ENCODE measurements at regions not wholly inside any gene's neighbourhood (a gene's known extent, or its start where the extent isn't known, plus 50 kb on each side); places are given as distances from the start of the nearest gene placed in this dataset.
"Not testable (repeated sequence)": the region's sequence is repeated elsewhere in the genome, so short reads cannot be mapped to it uniquely, and the experiment has no call there.

- H4K8ac ChIP-seq (ENCODE audit: low read depth in 2 of 2, low read length in 2 of 2); H3K9ac ChIP-seq (ENCODE audit: low read depth, low read length); ATAC-seq (ENCODE audit: low read depth); H3K4ac ChIP-seq (ENCODE audit: low read depth, low read length); H2AK9ac ChIP-seq (replicated peaks; ENCODE audit: low read depth, low read length, poor library complexity); in situ Hi-C loops (cut with MboI; ENCODE audit: low sequenced_read_pairs); POLR2A ChIA-PET (ENCODE audit: unreplicated experiment); H2AK5ac ChIP-seq (ENCODE audit: low read depth, low read length); H3K27me3 ChIP-seq (ENCODE audit: control insufficient read depth, insufficient read depth, low read length); H4K91ac ChIP-seq (ENCODE audit: insufficient read depth, low read depth, low read length); H3K4me2 ChIP-seq (ENCODE audit: low read depth, low read length); H3K9me1 ChIP-seq (ENCODE audit: insufficient read depth, low read length); H4K5ac ChIP-seq (ENCODE audit: low read depth, low read length); intact Hi-C loops (cut with micrococcal nuclease); BruUV-seq (replicated peaks); H4K20me1 ChIP-seq (ENCODE audit: insufficient read depth, low read length); dilution Hi-C loops (cut with HindIII; ENCODE audit: low sequenced_read_pairs, unreplicated experiment); H3K4me3 ChIP-seq (ENCODE audit: insufficient read depth, low read depth, low read length); H3K14ac ChIP-seq (replicated peaks; ENCODE audit: low read depth, low read length); H2AFZ ChIP-seq (replicated peaks; ENCODE audit: low read length, poor library complexity); H2BK120ac ChIP-seq (ENCODE audit: low read depth, low read length); CTCF ChIA-PET; H3K9me3 ChIP-seq (ENCODE audit: control insufficient read depth, insufficient read depth, low read length); H3K56ac ChIP-seq (ENCODE audit: extremely low read depth, insufficient read depth, low read length); H3K79me1 ChIP-seq (ENCODE audit: low read depth in 1 of 2, low read length in 2 of 2); H2BK20ac ChIP-seq (ENCODE audit: low read depth, low read length); H2BK5ac ChIP-seq (ENCODE audit: low read depth, low read length, poor library complexity, severe bottlenecking); H3K23ac ChIP-seq (ENCODE audit: low read depth, low read length); H3K4me1 ChIP-seq (ENCODE audit: control insufficient read depth, insufficient read depth, low read length); H3K27ac ChIP-seq (ENCODE audit: insufficient read depth, low read length); H3K36me3 ChIP-seq (ENCODE audit: control insufficient read depth, insufficient read depth, low read length); H3K18ac ChIP-seq (ENCODE audit: low read depth, low read length); DNase-seq; H2BK15ac ChIP-seq (ENCODE audit: low read depth, low read length): not testable (repeated sequence)
- WGBS, 2 experiments (ENCODE audit: extremely low coverage in 2 of 2, insufficient read length in 1 of 2), result no CpG with 5 or more reads among the region's 8 CpGs
Measured at GRCh38 chr1:147348592-147348991, 106.1 kb downstream of the CHD1L start.
